NCI-H524 (cell line): ENCODE measurements at regions not wholly inside any gene's neighbourhood (a gene's known extent, or its start where the extent isn't known, plus 50 kb on each side); places are given as distances from the start of the nearest gene placed in this dataset.

ENCODE experiments used
- DNase-seq, 2 experiments: peaks; one replicate each; lab custom pipeline; 2025; lab: John Stamatoyannopoulos, UW

DNA sequence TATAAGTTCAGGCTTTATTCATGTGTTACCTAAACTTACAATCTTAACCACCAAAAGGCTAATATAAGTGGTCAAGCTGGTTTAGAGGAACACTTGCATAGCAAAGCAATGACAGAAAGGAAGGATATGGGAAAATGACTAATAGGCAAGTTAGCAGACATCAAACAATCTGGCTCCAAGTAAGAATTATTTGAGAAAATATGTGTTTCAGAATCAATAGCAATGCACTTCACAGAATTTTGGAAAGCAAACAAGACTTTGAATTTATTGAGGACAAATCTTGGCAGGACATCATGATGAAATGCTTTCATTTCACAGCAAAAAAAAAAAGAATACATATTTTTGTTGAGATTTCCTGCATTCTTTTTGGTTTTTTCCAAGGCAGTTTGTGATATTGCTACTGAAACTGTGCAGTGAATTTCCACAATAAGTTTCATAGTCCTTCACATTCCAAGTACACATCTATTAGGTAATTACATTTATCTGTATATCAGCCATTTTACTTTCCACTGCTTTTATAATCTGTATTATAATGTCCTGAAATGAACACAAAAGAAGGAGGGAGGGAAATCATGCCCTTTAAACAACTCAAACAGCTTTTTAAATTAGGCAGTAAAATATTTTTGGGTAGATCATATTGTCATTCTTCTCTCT lies 417.9 kb downstream of the NR2F1-AS1 start:
- no peak for DNase-seq

DNA sequence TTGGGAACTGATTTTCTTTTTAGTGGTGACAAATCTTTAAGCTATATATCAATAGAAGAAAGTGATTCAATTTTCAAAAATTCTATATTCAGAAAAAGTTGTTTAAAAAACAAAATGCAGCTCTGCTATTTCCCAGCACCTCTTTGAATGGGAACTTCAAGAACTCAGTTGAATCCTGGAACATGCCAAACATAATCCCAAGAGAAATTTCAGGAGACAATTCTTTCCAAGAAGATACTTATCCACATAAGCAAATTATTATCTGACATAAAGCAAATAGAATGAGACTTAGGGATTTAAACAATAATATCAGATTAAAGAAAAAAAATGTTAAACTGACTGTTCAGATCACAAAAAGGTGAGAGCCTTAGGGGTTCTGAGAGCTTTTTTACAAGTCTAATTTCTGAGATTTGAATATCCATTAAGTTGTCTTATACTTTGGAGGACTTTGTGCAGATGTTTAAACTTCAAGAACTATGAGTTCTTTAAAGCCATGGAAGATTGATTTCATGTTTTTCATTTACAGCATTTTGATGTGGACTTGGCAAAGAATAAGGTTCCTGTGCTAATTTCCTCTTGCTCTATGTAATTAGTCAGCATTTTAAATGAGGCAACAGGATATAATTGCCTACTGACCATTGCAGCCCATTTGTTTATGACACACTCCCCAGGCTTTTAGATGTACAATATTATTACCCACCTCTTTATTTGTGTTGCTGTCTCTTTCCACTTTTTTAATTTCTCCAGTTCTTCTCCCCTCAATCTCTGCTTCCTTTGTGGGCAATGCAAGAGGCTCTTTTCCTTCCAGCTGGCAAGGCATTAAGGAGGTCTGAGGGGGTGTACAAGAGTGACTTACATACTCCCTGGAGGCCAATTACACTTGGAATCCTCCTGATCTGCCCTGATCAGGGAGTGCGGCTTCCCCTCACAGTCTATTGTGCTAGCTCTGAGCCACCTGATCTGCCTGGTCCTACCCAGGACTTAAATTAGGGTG lies 419.1 kb downstream of the NR2F1-AS1 start:
- peak; percentile 79 to 91 for DNase-seq

DNA sequence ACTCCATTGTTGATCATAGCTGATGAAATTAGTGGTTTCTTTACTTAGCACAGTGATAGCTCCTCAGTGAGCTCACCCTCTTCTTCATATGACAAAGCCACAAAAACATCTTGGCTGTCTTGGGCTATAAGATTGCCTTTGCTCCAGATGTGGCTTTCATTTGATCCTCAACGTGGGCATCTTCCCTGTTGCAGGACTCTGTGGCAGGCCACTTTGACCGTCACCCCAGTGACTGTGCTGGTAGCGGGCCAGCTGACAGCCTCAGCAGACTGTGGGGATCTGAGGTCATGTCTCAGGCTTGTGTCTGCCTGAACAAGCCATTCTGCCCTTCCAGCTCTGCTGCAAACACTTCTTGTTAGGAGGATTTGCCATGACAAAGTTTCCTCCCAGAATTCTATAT lies 422.2 kb downstream of the NR2F1-AS1 start:
- DNase-seq = no peak

DNA sequence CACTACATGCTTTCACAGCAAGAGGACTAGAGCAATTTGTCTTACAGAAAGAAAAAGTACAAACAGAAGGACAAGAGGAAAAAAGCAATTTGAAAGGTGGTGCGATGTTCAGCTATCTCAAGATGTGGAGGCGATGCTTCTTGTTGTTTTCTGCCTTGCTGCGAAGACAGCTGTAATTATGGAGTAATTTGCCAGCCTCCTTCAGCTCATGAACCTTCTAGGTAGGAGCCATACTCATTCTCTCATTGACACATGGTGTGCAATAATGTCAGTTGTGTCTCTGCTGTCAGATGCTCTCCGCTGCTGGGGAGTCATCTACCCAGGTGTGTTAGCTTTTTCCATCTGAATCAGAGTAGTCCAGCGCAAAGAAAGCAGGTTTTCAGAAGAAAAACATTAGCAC lies 424.5 kb downstream of the NR2F1-AS1 start:
- no peak for DNase-seq

DNA sequence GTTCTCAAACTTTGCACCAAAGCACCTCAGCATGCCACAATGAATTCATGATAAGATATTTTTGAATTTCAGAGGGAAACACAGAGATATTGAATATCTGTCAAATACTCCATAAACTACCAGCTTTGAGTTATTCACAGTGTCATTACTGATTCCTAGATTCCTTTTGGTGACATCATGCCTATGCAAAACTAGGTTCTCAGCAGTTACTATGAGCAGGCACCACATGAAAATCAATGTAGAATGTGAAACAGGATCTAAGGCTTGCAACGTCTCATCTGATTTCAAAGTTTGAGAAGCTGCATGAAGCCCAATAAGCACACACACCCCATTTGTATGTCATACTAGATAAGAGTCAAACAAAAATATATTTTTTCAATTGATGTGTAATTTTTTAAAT lies 426.5 kb downstream of the NR2F1-AS1 start:
- no peak for DNase-seq

DNA sequence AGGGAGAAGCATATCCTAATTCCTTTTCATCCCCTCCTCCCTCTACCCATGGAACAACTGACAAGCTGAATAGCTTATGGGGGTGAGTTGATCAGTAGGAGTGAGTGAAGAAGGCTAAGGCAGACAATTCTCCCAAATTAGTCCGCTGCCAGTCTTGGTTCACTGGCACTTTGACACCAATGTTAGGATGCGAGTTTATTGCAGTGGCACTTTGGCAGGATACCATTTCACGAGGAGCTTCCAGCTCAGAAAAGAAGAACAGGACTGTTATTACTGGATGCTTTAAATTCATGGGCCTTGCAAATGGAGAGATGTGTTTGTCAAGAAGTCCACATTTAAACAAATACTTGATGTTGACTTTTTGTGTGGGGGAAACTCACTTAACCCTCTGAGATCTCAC lies 427.6 kb downstream of the NR2F1-AS1 start:
- no peak for DNase-seq

DNA sequence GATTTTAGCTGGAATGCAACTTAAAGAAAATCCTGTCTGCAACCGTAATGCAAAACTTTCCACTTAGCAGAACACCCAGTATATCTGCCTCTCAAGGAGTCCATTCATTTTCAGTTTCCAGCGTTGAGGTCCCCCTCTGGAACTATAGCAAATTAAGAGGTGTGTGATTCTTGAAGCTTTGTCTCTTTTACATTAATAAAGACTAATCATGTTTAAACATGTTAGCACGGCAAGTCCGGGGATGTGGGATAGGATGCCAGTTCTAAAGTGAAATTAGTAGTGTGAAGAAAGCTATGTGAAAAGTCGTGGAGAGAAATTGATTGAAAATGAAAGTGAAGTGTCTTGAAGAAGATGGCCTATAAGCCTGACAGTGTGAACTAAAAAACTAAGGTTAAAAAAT lies 429.1 kb downstream of the NR2F1-AS1 start:
- no peak for DNase-seq

DNA sequence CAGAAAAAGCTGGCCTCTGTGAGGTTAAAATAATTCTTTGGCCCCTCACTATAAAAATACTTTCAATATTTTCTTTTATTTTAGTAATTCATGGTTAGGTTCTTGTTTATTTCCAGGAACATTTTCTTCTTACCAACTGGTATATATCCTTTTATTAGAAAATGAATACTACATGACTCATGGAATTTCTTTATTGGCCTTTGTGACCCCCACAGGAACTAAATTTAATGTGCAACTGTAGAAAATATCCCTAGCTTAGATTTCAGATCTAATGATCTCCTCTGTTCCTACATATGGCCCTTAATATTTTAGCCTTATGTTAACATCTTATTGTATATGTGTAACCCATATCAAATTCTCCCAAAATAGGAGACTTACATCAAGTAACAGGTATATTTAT lies 429.9 kb downstream of the NR2F1-AS1 start:
- DNase-seq = no peak

DNA sequence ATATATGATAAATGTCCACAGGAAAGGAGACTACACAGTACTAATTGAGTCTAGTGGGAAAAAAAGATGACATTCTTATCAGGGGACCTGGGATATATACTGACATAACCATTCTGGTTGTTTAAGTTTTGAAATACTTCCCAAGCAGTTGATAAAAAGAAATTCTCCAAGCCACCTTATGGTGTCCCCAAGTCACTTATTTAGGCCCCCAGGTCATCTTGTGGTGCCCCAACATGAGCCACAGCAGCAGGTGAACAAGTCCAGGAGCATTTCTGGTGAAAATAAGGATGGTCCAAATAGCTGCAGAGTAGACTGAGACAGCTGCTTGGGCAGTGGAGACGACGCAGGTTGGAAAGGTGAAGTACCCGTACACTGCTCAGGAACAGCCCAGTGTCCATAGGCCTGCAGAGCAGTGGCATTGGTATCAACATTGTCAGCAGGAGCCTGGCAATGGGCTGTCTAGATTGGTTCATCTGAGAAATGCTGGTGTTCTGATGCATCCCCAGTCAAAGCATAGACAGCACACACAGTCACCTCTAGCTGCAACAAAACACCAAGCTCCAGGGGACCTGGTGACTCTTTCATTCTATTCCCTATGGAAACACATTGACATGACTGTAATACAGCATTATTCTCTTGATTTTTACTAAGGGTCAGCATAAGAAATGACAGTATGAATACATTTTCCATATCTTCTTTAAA lies 430.6 kb downstream of the NR2F1-AS1 start:
- no peak for DNase-seq

DNA sequence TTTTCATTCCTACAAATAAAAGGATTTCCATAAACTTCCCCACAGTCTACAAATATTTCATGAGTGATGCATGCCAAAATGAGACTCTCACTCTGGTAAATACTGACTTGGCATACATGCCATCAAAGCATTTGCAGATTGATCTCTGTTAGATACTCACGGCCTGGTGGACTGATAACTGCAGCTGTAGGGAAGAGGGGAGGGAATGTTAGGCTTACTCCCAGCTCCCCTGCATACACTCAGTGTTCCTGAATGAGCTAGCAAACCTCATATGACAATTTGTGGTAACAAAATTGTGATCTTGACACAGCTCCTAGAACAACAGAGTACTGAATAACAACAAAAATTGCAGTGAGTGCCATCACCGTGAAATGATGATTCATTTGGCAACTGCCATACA lies 435.3 kb downstream of the NR2F1-AS1 start:
- DNase-seq = no peak

DNA sequence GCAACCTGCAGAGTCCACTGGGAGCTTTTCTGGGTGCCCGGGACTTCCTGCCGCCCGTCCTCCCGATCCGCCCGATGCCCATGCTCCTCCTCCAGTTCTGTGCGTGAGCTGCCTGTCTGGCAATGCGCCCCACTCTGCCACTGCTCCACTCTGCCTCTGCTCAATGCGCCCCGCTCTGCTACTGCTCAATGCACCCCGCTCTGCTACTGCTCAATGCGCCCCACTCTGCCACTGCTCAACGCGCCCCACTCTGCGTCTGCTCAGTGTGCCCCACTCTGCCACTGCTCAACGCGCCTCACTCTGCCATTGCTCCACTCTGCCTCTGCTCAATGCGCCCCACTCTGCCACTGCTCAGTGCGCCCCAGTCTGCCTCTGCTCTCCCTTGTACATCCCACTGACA lies 436.0 kb downstream of the NR2F1-AS1 start:
- DNase-seq = no peak

DNA sequence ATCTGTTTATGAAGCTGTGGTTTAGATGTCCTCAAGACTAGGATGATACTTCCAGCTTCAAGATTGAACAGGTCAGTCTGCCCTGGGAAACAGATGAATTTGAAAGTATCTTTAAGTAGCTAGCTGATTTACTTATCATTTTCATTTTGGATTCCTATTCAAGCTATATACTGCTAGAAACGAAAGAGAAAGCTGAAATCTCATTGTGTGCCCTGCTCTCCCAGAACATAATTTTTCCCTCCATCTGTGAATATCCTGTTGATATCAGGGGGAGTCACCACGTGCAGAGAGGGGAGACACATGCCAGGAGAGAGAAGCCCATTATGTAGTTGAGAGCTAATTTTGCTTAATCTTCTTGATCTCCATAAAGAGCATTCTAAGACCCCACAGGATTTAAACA lies 439.1 kb downstream of the NR2F1-AS1 start:
- peak; percentile 16 to 39 for DNase-seq

DNA sequence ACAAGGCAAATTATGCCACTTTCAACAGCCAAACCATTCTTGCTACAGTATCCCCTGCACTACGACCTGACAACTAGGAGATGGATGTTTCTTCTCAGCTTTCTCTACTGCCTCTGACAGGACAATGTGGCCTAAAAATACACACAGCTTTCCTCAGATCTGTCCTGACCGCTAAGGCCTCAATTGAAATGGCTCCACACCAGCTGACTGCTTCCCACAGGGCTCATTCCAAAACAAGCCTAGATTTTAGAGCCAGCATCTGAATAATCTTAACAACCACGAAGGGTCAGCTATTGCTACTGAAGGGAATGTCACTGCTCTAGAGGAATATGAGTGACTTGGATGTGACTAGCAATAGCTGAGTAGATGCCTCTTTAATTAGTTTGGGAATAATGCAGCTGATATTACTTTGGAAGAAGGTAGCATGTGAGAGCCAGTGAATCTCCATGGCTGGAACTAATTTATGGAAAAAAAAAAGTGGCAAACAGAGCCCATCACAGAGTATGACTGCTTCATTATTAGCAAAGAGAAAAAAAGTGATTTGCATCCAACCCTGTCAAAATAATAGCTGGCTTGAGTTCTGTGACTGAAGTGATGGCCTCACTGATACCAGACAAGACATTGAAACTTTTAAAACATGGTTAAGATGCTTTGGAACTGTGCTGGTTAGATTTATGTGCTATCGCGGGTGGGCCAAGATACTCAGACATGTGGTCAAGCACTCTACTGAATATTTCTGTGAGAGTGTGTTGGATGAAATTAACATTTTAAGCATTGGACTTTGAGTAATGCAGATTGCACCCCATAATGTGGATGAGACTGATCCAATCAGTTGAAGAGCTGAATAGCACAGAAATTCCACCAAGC lies 450.2 kb downstream of the NR2F1-AS1 start:
- DNase-seq = no peak

DNA sequence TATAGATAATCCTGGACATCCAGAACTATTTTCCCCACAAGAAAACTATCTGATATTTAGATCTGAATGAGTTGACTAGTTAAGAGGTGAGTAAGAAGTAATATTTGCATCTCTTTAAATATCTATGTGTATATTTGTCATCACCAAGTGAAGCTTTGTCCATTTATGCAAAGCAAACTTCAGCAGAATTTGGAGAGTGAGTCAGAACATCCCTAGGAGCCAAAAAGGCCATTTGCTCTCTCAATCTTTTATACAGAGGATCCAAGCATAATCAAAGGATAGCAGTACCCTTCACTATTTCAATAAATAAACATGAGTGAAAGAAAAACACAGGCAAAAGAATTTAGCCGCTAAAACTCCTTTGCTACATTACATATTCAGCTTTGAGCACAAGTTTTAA lies 454.4 kb downstream of the NR2F1-AS1 start:
- no peak for DNase-seq

DNA sequence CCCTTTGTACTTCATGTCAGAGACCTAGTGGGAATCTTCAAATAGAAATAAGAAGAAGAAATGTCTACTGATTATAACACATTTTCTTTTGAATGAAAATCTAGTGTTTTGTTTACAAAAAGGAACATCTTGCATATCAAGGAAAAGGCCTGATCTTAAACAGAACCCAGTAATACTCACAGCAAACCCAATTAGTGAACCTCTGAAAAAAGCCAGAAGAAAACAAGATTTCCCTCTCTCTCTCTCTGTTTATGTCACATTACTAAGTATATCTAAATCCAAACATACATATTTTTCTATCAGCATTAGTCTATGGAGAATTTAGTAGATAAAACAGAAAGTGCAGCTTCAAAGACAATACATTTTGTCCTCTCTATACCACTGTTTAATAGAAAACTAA lies 457.9 kb downstream of the NR2F1-AS1 start:
- DNase-seq = no peak

DNA sequence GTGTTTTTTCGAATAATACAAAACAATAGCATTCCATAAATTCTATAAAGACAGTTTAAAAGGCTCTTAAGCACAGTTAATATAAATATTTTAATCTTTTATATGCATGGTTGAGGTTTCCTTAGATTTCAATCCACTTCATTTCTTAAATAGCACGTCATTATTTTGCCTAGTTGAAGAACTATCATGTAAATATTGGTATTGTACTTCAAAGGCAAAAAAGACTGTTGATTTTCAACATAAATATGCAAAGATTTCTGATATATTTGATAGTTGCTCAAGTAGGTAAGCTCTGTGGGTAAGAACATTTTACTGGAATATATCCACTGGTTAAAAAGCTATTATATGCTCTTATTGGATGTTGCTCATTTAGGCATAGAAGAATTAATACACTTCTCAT lies 458.6 kb downstream of the NR2F1-AS1 start:
- no peak for DNase-seq

DNA sequence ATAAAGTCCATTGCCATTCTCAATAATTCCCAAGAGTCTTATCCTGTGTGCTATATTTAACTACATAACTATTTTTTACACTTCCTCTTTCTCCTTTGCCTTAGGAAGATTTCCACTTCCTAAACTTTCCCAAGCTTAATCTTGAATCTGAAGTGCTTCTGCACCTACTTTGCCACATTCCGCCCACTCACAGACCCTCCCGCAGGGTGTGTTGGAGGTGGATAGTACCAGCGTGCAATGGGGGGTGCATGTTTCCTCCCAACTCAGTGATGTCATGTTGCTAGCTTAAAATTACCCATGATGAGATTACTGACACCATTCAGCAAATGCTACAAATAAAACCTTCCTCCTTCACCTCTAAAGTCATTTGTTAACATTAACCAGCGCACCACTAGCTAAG lies 460.2 kb downstream of the NR2F1-AS1 start:
- DNase-seq = no peak

DNA sequence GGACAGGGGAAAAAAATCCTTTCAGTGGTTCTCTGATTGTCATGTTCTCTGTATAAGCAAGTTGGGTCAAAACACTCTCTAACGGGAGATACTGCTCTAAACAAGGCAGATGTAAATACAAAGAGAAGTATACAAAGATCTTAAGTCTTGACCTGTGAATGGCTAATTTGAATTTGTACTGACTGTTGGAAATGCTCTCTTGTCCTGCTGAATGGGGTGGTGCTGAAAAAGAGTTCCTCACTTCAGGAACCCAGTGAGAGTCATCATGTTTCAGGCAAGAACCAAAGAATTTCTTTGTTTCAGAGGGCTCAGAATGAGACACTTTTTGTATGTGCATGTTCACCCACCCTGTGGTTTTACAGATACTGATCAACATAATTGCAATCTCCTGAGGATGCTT lies 461.0 kb downstream of the NR2F1-AS1 start:
- DNase-seq = no peak

DNA sequence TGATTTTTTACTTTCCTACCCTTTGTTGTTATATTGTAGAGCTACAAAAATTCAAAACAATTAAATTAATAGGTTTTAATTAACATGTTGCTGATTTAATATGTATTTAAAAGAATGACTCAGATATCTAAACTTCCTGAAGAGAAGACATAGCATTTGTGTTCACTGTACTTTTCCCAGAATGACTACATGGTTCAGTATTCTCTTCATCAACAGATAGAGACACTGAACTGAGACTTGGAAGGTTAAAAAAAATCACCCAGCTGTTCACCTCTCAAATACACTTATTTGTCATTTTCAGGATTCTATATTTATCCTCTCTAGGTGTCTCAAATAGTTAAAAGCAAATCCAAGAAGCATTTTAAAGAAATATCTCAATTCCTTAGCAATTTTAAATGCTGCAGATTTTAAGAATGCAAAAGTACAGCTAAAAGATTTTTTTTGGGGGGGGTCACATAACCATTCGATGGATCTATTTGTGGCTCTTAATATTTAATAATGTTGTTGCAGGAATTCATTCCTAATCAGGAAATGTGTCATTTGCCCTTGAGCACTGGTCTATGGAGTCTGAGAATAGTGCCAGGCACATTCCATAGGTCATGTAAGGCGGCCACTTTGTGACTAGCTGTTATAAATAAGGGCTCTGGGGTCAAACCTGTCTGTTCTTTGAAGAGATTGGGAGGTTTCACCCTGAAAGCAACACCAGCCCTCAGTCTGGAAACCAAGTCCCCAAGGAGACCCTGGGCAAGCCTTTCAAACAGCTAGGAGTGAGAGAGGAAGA lies 463.1 kb downstream of the NR2F1-AS1 start:
- no peak for DNase-seq

DNA sequence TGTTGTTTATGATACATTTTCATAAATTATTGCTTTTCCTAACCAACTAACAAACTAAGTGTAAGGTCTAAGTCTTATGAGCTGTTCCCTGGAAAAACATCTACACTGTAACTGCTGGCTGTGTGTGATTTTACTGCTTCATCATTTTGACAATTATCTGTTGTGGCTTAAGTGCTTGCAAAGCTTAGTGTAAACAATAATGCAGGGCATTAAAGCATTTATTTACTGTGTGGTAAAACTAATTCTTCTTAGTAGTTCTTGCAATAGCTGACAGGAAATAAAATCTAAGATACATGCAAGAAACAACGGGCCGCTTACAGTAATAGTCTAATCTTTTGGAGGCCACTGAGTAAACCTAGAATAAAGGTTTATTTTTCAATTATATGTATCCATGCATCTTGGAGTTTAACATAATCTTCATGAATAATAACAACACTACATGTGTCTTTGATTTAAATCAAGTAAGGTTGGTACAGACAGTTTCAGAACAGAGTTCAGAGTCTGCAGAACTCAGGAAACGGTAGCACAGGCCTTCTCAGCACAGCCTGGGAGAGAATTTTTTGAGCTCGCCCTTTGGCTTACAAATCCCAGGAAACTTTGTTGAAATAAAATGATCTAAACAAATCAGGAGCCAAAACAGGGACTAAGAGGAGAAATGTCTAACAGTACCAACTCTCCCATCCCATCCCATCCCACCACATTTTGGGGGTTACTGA lies 473.1 kb downstream of the NR2F1-AS1 start:
- DNase-seq = no peak
